LNCaP clone FGC (cell line): ENCODE measurements at regions not wholly inside any gene's neighbourhood (a gene's known extent, or its start where the extent isn't known, plus 50 kb on each side); places are given as distances from the start of the nearest gene placed in this dataset.

Experiments
- DNase-seq: peaks from one replicate; pipeline ENCODE4 v3.0.0-alpha.2; 2011; ENCODE audit warnings: low read depth
- H3K4me3 ChIP-seq: 2 replicates; pipeline ENCODE4 v1.5.1; 2011; ENCODE audit warnings: mild to moderate bottlenecking, low read depth, low read length, control low read depth
- TF ChIP-seq, protein P1 (sequence below): IDR thresholded peaks from 2 replicates; pipeline ENCODE4 v1.5.1; 2012; ENCODE audit warnings: mild to moderate bottlenecking; ENCODE audit not compliant: control insufficient read depth, insufficient read depth; ENCODE audit errors: extremely low read depth

DNA sequence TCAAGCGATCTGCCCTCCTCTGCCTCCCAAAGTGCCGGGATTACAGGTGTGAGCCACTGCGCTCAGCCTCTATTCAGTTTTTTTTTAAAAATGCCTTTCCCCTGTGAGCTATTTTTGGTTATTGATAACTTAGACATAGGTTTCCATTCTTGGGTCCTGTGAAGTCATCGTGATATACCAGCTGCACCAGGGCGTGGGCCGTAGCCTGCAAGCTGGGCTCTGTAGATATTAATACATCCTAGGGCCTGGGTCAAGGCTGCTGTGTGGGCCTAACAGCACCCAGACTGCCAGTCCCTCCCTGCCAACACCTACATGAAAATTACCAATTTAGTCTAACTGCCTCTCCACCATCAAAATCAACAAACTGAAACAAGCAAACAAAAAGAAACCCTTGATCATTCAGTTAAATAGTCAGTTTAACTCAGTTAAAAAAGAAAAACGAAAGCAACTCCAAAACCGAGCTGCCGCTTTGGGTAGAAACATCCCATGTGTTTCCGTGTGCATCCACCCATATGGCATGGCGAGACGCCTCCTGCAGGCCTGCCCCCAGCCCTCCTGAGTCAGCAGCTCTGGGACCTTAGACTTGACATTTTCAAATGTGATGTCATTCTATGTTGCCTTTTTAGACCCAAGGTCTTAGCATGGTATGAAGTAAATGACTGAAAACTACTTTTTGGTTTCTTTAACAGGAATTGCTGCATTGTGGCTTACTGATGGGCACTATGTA, 330.2 kb downstream of the GLRX3 start:
- TF ChIP-seq, protein P1, sequence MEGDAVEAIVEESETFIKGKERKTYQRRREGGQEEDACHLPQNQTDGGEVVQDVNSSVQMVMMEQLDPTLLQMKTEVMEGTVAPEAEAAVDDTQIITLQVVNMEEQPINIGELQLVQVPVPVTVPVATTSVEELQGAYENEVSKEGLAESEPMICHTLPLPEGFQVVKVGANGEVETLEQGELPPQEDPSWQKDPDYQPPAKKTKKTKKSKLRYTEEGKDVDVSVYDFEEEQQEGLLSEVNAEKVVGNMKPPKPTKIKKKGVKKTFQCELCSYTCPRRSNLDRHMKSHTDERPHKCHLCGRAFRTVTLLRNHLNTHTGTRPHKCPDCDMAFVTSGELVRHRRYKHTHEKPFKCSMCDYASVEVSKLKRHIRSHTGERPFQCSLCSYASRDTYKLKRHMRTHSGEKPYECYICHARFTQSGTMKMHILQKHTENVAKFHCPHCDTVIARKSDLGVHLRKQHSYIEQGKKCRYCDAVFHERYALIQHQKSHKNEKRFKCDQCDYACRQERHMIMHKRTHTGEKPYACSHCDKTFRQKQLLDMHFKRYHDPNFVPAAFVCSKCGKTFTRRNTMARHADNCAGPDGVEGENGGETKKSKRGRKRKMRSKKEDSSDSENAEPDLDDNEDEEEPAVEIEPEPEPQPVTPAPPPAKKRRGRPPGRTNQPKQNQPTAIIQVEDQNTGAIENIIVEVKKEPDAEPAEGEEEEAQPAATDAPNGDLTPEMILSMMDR: no peak
- DNase-seq: no peak
- no peak overlapping the region for H3K4me3 ChIP-seq

DNA sequence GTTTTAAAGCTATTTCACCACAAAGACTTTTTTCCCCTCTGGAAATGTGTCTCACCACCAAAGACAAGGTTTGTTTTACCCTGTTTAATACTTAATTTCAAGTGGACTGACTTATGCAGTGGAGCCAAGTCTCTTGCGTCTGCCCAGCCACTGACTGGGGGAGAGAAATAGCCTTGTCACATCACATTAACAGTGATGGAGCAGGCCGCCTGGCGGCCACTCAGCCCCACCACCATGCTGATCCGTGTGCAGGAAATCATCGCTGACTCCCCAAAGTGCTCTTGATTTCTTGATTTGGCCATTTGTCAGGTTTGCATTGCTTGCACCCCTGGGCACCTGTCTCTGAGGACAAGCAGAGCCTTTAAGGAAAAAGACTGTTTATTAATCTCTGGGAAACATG, 334.1 kb downstream of the GLRX3 start:
- no peak overlapping the region for H3K4me3 ChIP-seq
- TF ChIP-seq, protein P1: peak; percentile 28
- DNase-seq: no peak

DNA sequence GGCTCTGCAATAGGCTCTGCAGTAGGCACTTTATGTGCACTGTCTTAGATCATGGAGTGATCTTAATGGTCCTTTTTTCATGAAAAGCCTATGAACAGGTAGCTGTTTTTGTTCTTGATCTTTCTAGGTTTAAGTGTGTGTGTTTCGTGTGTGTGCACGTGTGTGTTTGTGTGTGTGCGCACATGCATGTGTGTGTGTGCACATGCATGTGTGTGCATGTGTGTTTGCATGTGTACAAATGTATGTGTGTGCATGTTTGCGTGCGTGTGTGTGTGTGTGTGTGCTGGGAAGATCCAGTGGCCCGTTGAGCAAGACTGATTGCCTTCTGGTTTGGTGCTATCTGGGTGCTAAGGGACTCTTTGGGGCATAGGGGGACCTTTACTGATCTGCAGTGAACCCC, 334.8 kb downstream of the GLRX3 start:
- H3K4me3 ChIP-seq: no peak overlapping the region
- DNase-seq: no peak
- TF ChIP-seq, protein P1: no peak

DNA sequence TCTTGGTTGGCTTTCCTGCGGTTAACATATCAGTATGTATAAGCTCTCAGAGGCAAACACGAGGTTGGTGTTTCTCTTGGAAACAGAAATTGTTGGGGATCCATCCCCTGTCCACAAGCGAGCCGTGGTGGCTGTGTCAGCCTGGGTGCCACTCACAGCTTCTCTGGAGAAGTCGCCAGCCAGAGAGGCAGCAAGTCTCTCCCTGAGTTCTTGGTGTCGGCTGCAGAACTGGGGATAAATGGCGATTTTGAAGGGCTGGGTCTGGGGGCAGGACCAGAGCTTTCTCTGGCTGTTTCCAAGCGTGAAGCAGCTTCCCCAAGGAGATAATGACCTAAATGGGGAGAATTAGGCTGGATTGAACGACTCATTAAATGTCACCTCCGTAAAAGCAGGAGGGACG, 335.3 kb downstream of the GLRX3 start:
- no peak for DNase-seq
- H3K4me3 ChIP-seq: no peak overlapping the region
- TF ChIP-seq, protein P1: no peak

DNA sequence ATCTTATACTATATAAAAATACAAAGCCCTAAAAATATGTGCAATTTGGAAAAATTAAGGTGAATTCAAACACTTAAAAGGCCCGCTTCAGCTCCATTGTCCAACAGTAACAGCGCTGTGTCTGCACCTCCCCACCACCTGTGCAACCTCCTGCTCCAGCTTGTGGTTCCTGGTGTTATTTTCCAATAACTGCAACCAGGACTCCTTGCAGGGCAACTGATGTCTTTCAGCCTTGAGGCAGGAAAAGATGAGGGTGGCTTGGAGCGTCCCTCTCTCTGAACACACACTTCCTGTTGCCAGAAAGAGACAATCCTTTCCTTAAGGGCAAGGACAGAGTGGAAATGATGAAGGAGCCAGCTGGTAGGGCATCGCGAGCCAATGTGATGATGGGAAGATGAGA, 336.0 kb downstream of the GLRX3 start:
- no peak overlapping the region for H3K4me3 ChIP-seq
- TF ChIP-seq, protein P1: no peak
- DNase-seq: no peak

DNA sequence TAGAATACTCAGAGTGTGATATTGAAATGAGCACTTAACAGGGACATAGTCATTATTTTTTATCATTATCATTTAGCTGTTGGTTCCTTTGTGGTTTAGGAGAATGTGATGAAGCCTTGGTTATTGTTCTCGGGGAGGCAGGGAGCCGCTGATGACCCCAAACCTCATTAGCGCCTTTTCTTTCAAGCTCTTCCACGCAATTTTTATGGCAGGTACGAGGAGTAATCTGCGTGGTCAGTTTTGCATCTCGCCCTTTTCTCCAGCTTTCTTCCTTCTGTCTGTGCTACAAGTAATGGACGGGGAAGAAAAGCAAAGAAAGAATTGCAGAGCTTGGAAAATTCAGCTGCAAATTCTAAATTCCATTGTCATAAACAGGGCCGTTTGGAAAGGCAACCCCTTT, 338.4 kb downstream of the GLRX3 start:
- TF ChIP-seq, protein P1: no peak
- DNase-seq: no peak
- H3K4me3 ChIP-seq: no peak overlapping the region

DNA sequence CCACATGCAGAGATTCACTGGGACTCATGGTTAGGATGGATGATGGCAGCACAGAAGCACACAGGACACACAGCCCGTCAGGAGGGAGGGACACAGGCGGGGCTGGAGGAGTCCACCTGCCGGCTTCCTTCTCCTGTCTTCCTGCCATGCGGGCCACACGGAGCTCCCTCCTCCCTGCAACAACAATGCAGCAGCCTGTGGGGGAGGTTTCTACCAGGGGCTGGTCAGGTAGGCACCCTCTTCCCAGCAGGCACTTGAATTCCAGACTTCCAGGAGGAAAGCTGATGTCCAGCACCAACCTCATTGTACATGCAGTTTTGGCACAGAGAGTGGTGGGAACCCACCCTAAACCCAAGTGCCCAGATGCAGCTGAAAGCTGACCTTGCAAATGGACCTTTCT, 341.2 kb downstream of the GLRX3 start:
- H3K4me3 ChIP-seq: no peak overlapping the region
- TF ChIP-seq, protein P1: no peak
- DNase-seq: no peak
